ENCODE measurements at regions not wholly inside any gene's neighbourhood (a gene's known extent, or its start where the extent isn't known, plus 50 kb on each side); places are given as distances from the start of the nearest gene placed in this dataset.

DNA sequence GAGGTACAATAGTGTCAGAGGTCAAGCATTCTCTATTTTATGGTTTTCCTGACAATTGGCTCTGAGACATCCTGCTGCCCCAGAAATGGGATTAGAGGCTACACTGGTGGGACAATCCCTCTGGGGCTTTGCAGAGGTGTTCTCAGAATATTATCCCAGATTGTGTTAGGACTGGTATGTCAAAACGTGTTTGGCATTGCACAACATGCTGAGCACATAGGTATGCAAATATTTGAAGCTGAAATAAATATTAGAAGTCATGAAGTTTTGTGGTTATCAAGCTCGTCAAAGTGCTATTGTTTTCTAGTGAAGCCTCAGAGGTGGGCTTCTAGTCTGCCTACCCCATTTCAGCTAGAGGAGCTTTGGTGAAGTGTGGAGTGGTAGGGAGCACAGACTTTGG is 304.4 kb downstream of the MAN2A1 start:
- Histone ChIP-seq H3K9me2 (ENCODE audit: insufficient read depth) (0 out of 2 replicates have a peak, but pooled peaks cover 9% of the 10 kb centered on the region), H3F3A (replicated peaks; ENCODE audit: low read depth) (no peaks in the 10 kb centered on the region), H3K4me1 (ENCODE audit: insufficient read depth) (peaks cover 28% of the 10 kb centered on the region), H3K79me2 (replicated peaks; ENCODE audit: insufficient read depth) (no peaks in the 10 kb centered on the region), H4K20me1 (replicated peaks; ENCODE audit: insufficient read depth) (no peaks in the 10 kb centered on the region), H3K36me3 (ENCODE audit: insufficient read depth) (no peaks in the 10 kb centered on the region), H3K4me3 (no peak overlapping the region), H3K4me2 (no peak overlapping the region), H3K27ac (ENCODE audit: low read depth) (no peak overlapping the region), H3K27me3 (ENCODE audit: insufficient read depth) (no peaks in the 10 kb centered on the region), H2AFZ (no peak overlapping the region)
- TF ChIP-seq, protein P1, sequence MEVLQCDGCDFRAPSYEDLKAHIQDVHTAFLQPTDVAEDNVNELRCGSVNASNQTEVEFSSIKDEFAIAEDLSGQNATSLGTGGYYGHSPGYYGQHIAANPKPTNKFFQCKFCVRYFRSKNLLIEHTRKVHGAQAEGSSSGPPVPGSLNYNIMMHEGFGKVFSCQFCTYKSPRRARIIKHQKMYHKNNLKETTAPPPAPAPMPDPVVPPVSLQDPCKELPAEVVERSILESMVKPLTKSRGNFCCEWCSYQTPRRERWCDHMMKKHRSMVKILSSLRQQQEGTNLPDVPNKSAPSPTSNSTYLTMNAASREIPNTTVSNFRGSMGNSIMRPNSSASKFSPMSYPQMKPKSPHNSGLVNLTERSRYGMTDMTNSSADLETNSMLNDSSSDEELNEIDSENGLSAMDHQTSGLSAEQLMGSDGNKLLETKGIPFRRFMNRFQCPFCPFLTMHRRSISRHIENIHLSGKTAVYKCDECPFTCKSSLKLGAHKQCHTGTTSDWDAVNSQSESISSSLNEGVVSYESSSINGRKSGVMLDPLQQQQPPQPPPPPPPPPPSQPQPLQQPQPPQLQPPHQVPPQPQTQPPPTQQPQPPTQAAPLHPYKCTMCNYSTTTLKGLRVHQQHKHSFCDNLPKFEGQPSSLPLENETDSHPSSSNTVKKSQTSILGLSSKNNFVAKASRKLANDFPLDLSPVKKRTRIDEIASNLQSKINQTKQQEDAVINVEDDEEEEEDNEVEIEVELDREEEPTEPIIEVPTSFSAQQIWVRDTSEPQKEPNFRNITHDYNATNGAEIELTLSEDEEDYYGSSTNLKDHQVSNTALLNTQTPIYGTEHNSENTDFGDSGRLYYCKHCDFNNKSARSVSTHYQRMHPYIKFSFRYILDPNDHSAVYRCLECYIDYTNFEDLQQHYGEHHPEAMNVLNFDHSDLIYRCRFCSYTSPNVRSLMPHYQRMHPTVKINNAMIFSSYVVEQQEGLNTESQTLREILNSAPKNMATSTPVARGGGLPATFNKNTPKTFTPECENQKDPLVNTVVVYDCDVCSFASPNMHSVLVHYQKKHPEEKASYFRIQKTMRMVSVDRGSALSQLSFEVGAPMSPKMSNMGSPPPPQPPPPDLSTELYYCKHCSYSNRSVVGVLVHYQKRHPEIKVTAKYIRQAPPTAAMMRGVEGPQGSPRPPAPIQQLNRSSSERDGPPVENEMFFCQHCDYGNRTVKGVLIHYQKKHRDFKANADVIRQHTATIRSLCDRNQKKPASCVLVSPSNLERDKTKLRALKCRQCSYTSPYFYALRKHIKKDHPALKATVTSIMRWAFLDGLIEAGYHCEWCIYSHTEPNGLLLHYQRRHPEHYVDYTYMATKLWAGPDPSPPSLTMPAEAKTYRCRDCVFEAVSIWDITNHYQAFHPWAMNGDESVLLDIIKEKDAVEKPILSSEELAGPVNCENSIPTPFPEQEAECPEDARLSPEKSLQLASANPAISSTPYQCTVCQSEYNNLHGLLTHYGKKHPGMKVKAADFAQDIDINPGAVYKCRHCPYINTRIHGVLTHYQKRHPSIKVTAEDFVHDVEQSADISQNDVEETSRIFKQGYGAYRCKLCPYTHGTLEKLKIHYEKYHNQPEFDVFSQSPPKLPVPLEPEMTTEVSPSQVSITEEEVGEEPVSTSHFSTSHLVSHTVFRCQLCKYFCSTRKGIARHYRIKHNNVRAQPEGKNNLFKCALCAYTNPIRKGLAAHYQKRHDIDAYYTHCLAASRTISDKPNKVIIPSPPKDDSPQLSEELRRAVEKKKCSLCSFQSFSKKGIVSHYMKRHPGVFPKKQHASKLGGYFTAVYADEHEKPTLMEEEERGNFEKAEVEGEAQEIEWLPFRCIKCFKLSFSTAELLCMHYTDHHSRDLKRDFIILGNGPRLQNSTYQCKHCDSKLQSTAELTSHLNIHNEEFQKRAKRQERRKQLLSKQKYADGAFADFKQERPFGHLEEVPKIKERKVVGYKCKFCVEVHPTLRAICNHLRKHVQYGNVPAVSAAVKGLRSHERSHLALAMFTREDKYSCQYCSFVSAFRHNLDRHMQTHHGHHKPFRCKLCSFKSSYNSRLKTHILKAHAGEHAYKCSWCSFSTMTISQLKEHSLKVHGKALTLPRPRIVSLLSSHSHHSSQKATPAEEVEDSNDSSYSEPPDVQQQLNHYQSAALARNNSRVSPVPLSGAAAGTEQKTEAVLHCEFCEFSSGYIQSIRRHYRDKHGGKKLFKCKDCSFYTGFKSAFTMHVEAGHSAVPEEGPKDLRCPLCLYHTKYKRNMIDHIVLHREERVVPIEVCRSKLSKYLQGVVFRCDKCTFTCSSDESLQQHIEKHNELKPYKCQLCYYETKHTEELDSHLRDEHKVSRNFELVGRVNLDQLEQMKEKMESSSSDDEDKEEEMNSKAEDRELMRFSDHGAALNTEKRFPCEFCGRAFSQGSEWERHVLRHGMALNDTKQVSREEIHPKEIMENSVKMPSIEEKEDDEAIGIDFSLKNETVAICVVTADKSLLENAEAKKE (CRISPR knock-in tag; IDR thresholded peaks at IDR 0.05): no peak
- TF ChIP-seq ZNF114 (CRISPR knock-in tag; IDR thresholded peaks at IDR 0.05) (no peak), POLR2AphosphoS5 (IDR thresholded peaks at IDR 0.05; ENCODE audit: low read depth) (no peak), EZH2phosphoT487 (IDR thresholded peaks at IDR 0.05; ENCODE audit: unreplicated experiment) (no peak), ZNF331 (CRISPR knock-in tag; IDR thresholded peaks at IDR 0.05; ENCODE audit: low read depth) (no peak), JUNB (IDR thresholded peaks at IDR 0.05; ENCODE audit: unreplicated experiment) (no peak), NANOG (IDR thresholded peaks at IDR 0.05; ENCODE audit: borderline replicate concordance) (no peak), STAT1 (IDR thresholded peaks at IDR 0.05; ENCODE audit: unreplicated experiment) (no peak), CREB1 (CRISPR knock-in tag; IDR thresholded peaks at IDR 0.05; ENCODE audit: low read depth) (no peak), EZH2 (IDR thresholded peaks at IDR 0.05; ENCODE audit: low read depth, unreplicated experiment) (no peak)
- TF ChIP-seq, protein P2, sequence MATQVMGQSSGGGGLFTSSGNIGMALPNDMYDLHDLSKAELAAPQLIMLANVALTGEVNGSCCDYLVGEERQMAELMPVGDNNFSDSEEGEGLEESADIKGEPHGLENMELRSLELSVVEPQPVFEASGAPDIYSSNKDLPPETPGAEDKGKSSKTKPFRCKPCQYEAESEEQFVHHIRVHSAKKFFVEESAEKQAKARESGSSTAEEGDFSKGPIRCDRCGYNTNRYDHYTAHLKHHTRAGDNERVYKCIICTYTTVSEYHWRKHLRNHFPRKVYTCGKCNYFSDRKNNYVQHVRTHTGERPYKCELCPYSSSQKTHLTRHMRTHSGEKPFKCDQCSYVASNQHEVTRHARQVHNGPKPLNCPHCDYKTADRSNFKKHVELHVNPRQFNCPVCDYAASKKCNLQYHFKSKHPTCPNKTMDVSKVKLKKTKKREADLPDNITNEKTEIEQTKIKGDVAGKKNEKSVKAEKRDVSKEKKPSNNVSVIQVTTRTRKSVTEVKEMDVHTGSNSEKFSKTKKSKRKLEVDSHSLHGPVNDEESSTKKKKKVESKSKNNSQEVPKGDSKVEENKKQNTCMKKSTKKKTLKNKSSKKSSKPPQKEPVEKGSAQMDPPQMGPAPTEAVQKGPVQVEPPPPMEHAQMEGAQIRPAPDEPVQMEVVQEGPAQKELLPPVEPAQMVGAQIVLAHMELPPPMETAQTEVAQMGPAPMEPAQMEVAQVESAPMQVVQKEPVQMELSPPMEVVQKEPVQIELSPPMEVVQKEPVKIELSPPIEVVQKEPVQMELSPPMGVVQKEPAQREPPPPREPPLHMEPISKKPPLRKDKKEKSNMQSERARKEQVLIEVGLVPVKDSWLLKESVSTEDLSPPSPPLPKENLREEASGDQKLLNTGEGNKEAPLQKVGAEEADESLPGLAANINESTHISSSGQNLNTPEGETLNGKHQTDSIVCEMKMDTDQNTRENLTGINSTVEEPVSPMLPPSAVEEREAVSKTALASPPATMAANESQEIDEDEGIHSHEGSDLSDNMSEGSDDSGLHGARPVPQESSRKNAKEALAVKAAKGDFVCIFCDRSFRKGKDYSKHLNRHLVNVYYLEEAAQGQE (IDR thresholded peaks at IDR 0.05; ENCODE audit: unreplicated experiment): no peak
- TF ChIP-seq, protein P3, sequence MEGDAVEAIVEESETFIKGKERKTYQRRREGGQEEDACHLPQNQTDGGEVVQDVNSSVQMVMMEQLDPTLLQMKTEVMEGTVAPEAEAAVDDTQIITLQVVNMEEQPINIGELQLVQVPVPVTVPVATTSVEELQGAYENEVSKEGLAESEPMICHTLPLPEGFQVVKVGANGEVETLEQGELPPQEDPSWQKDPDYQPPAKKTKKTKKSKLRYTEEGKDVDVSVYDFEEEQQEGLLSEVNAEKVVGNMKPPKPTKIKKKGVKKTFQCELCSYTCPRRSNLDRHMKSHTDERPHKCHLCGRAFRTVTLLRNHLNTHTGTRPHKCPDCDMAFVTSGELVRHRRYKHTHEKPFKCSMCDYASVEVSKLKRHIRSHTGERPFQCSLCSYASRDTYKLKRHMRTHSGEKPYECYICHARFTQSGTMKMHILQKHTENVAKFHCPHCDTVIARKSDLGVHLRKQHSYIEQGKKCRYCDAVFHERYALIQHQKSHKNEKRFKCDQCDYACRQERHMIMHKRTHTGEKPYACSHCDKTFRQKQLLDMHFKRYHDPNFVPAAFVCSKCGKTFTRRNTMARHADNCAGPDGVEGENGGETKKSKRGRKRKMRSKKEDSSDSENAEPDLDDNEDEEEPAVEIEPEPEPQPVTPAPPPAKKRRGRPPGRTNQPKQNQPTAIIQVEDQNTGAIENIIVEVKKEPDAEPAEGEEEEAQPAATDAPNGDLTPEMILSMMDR (conservative IDR thresholded peaks at IDR 0.05; ENCODE audit: low read depth in 2 of 2): no peak
- TF ChIP-seq, protein P4, sequence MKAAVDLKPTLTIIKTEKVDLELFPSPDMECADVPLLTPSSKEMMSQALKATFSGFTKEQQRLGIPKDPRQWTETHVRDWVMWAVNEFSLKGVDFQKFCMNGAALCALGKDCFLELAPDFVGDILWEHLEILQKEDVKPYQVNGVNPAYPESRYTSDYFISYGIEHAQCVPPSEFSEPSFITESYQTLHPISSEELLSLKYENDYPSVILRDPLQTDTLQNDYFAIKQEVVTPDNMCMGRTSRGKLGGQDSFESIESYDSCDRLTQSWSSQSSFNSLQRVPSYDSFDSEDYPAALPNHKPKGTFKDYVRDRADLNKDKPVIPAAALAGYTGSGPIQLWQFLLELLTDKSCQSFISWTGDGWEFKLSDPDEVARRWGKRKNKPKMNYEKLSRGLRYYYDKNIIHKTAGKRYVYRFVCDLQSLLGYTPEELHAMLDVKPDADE (IDR thresholded peaks at IDR 0.05): no peak
- no peak for ATAC-seq
- DNase-seq (ENCODE audit: low spot score): no peak
- Mint-ChIP-seq H3K27me3 (ENCODE audit: insufficient read depth, low read depth, poor library complexity) (no peaks in the 10 kb centered on the region), H3K27ac (no peak overlapping the region), H3K4me1 (peaks cover 31% of the 10 kb centered on the region), H3K4me3 (no peak overlapping the region), H3K36me3 (ENCODE audit: low read depth) (peaks cover 5% of the 10 kb centered on the region; the same call in 1 of the 3 replicates), H3K9me3 (peaks cover 6% of the 10 kb centered on the region)

Data from GM23338 (cell line).